ENCODE measurements at regions not wholly inside any gene's neighbourhood (a gene's known extent, or its start where the extent isn't known, plus 50 kb on each side); places are given as distances from the start of the nearest gene placed in this dataset.

GRCh38 chr2:8357738-8358518 is 323.9 kb upstream of the ID2 start:
- no peak for TF ChIP-seq CTCF (IDR thresholded peaks at IDR 0.05)
- TF ChIP-seq POLR2A (IDR thresholded peaks at IDR 0.05), result no peak
